IPS-18a (cell line): ENCODE measurements at regions not wholly inside any gene's neighbourhood (a gene's known extent, or its start where the extent isn't known, plus 50 kb on each side); places are given as distances from the start of the nearest gene placed in this dataset.
"Not testable (repeated sequence)": the region's sequence is repeated elsewhere in the genome, so short reads cannot be mapped to it uniquely, and the experiment has no call there.

ENCODE experiments used
- H3K27ac ChIP-seq: one replicate; pipeline ENCODE4 v1.5.1; 2013; ENCODE audit warnings: low read length
- H3K27me3 ChIP-seq: one replicate; pipeline ENCODE4 v1.6.1; 2013; ENCODE audit warnings: mild to moderate bottlenecking, low read length; ENCODE audit not compliant: control insufficient read depth, insufficient read depth
- H3K36me3 ChIP-seq: one replicate; pipeline ENCODE4 v1.6.1; 2013; ENCODE audit warnings: low read depth, low read length; ENCODE audit not compliant: control insufficient read depth
- H3K4me1 ChIP-seq: one replicate; pipeline ENCODE4 v1.6.1; 2013; ENCODE audit warnings: low read depth, low read length; ENCODE audit not compliant: control insufficient read depth
- H3K4me3 ChIP-seq: one replicate; pipeline ENCODE4 v1.5.1; 2013; ENCODE audit warnings: low read length
- H3K9ac ChIP-seq: one replicate; pipeline ENCODE4 v1.6.1; 2013; ENCODE audit warnings: mild to moderate bottlenecking, low read length, moderate library complexity
- H3K9me3 ChIP-seq: one replicate; pipeline ENCODE4 v1.6.1; 2013; ENCODE audit warnings: low read depth, low read length; ENCODE audit not compliant: control insufficient read depth

DNA sequence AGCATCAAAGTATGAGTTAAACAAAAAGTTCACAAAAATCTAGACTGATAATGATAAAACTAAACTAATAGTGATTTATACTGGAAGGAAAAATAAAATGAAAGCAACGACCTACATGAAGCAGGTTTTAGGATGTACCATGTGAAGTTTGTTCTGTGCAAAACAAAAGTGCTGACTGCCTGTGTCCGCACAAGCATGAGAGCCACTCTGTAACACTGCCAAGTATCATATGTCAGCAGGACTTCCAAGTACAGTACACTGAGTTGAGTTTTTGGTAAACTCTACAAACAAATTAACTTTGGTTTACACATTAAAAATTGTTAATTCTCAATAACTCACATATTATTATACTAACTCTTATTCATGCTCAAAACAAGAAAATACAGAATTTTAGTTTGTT is 459.0 kb downstream of the PDGFC start:
- H3K36me3 ChIP-seq = no peaks in the 10 kb centered on the region
- no peak overlapping the region for H3K9ac ChIP-seq
- no peaks in the 10 kb centered on the region for H3K9me3 ChIP-seq
- H3K27ac ChIP-seq = no peak overlapping the region
- no peaks in the 10 kb centered on the region for H3K4me1 ChIP-seq
- no peaks in the 10 kb centered on the region for H3K27me3 ChIP-seq
- no peak overlapping the region for H3K4me3 ChIP-seq

DNA sequence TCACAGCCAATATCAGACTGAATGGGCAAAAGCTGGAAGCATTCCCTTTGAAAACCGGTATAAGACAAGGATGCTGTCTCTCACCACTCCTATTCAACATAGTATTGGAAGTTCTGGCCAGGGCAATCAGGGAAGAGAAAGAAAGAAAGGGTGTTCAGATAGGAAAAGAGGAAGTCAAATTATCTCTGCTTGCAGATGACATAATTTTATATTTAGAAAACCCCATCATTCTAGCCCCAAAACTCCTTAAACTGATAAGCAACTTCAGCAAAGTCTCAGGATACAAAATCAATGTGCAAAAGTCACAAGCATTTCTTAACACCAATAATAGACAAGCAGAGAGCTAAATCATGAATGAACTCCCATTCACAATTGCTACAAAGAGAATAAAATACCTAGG is 461.7 kb downstream of the PDGFC start:
- H3K9me3 ChIP-seq, H3K36me3 ChIP-seq, H3K27me3 ChIP-seq, H3K4me1 ChIP-seq, H3K4me3 ChIP-seq, H3K9ac ChIP-seq, H3K27ac ChIP-seq: not testable (repeated sequence)

GRCh38 chr4:156505341-156505955 is 466.2 kb downstream of the PDGFC start:
- H3K27ac ChIP-seq = no peak overlapping the region

DNA sequence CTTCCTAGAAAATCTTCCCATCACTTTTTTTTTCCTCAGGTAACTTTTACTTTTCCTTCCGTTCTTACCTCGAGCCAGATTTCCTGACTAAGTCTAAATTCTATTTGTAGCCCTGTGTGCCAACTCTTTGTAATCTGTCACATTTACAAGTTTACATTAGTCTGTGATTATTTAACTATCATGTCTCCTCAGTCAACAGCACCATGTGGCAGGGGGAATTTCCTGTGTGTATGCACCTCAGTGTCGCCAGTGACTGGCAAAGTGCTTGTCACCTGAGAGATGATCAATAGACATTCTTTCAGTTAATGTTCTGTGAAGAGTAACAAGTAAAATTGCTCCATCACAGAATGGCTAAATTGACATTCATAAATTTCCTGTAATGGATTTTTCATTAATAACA is 468.5 kb downstream of the PDGFC start:
- H3K9ac ChIP-seq = no peak overlapping the region
- no peak overlapping the region for H3K4me3 ChIP-seq
- H3K4me1 ChIP-seq = peaks cover 10% of the 10 kb centered on the region
- H3K9me3 ChIP-seq = no peaks in the 10 kb centered on the region
- H3K36me3 ChIP-seq = no peaks in the 10 kb centered on the region
- H3K27ac ChIP-seq = no peak overlapping the region
- no peaks in the 10 kb centered on the region for H3K27me3 ChIP-seq

More at GRCh38 chr4:156505341-156505955, 466.2 kb downstream of the PDGFC start:
- H3K9me3 ChIP-seq = no peaks in the 10 kb centered on the region
- H3K4me3 ChIP-seq = peak overlapping the region; percentile 5
- no peak overlapping the region for H3K9ac ChIP-seq
- no peaks in the 10 kb centered on the region for H3K36me3 ChIP-seq
- peaks cover 4% of the 10 kb centered on the region for H3K4me1 ChIP-seq
- no peaks in the 10 kb centered on the region for H3K27me3 ChIP-seq

DNA sequence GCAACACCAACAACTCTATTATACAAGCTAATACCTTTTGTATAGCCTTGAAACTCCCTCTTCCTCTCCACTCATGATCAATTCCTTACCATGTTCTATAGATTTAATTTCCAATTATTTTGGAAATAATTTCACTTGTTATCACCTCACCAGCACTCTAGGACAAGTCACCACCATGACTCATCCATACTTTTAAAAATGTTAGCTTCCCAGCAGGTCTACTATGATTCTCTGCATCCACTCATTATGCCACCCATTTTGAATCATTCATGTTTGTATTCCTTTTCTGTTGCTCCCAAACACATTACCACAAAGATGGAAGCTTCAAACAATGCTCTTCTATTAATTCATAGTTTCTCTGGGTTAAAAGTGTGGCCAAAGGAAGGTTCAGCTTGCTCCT is 469.6 kb downstream of the PDGFC start:
- Histone ChIP-seq H3K27ac (no peak overlapping the region), H3K27me3 (no peaks in the 10 kb centered on the region), H3K4me3 (no peak overlapping the region), H3K9me3 (no peaks in the 10 kb centered on the region), H3K9ac (no peak overlapping the region), H3K4me1 (peaks cover 10% of the 10 kb centered on the region), H3K36me3 (no peaks in the 10 kb centered on the region)

- no peaks in the 10 kb centered on the region for H3K36me3 ChIP-seq
- no peak overlapping the region for H3K27ac ChIP-seq
- no peak overlapping the region for H3K9ac ChIP-seq
- no peaks in the 10 kb centered on the region for H3K9me3 ChIP-seq
- no peaks in the 10 kb centered on the region for H3K27me3 ChIP-seq
- H3K4me3 ChIP-seq = no peak overlapping the region
- peaks cover 6% of the 10 kb centered on the region for H3K4me1 ChIP-seq
These were observed 471.9 kb downstream of the PDGFC start for GRCh38 chr4:156499684-156500083.

- Histone ChIP-seq H3K9ac (no peak overlapping the region), H3K36me3 (no peaks in the 10 kb centered on the region), H3K4me1 (peaks cover 6% of the 10 kb centered on the region), H3K4me3 (no peak overlapping the region), H3K27ac (no peak overlapping the region), H3K9me3 (no peaks in the 10 kb centered on the region), H3K27me3 (no peaks in the 10 kb centered on the region)
These were observed 474.1 kb downstream of the PDGFC start for GRCh38 chr4:156497486-156497885.

DNA sequence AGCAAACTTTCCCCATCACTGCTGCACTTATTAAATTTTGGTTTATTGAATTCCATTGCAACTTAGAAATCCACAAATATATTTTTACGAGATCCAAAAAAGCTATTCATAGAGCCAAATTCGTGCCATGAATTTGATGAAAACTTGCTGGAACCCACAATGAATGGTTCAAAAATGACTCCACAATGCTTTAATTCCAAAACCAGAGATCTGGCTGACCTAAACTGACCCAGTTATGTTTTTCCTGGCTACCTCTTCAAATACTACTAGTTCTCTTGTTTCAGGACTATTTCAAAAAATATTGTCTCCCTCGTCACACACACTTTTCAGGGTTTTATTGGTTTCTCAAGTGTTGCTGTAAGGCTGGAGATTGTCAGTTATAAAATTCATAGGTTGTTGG is 474.8 kb downstream of the PDGFC start:
- H3K36me3 ChIP-seq = no peaks in the 10 kb centered on the region
- H3K27ac ChIP-seq = no peak overlapping the region

DNA sequence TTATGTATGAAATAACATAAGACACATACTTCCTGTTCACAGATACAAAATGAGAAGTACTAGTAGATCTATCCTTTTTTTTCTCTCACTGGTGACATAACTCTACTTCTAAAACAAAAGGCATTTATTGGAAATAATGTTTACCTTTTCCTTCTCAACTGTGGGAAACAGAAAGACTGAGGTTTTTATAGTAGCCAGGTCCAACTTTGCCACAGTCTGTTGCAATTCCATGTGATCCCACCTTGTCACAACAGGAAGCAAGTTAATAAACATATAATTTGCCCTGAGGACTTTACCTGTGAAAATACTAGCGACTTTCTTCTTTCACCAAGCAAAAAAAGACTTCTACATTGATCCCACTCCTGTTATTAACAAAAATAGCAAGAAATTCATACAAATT is 475.8 kb downstream of the PDGFC start:
- peaks cover 6% of the 10 kb centered on the region for H3K4me1 ChIP-seq
- no peak overlapping the region for H3K4me3 ChIP-seq
- H3K36me3 ChIP-seq = no peaks in the 10 kb centered on the region
- H3K9ac ChIP-seq = no peak overlapping the region
- no peaks in the 10 kb centered on the region for H3K27me3 ChIP-seq
- no peak overlapping the region for H3K27ac ChIP-seq
- no peaks in the 10 kb centered on the region for H3K9me3 ChIP-seq

More for the DNA sequence above, 474.8 kb downstream of the PDGFC start:
- no peaks in the 10 kb centered on the region for H3K27me3 ChIP-seq
- peaks cover 6% of the 10 kb centered on the region for H3K4me1 ChIP-seq
- no peaks in the 10 kb centered on the region for H3K9me3 ChIP-seq
- H3K4me3 ChIP-seq = no peak overlapping the region
- no peak overlapping the region for H3K9ac ChIP-seq

DNA sequence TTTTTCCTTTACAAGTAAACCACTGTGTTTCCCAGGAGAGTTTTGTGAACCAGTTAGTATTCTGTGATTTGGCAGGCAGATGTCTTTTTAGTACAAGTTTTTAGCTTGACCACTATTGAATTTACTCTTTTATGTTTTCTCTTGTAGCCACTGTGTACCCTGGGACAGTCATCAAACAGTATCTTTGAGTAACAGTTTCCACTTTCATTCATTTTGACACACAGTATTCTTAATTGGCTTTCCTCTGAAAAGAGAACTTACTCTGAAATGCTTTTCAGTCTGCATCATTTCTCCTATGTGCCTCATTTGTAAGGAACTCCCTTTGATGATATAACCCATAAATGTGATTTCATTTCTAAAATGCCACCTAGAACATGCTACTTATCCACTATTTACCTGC is 476.5 kb downstream of the PDGFC start:
- peaks cover 3% of the 10 kb centered on the region for H3K4me1 ChIP-seq
- no peak overlapping the region for H3K4me3 ChIP-seq
- no peak overlapping the region for H3K27ac ChIP-seq
- no peaks in the 10 kb centered on the region for H3K36me3 ChIP-seq
- H3K9me3 ChIP-seq = no peaks in the 10 kb centered on the region
- H3K27me3 ChIP-seq = no peaks in the 10 kb centered on the region
- no peak overlapping the region for H3K9ac ChIP-seq

GRCh38 chr4:156493858-156494257 is 477.7 kb downstream of the PDGFC start:
- no peaks in the 10 kb centered on the region for H3K9me3 ChIP-seq
- H3K36me3 ChIP-seq = no peaks in the 10 kb centered on the region
- H3K4me3 ChIP-seq = no peak overlapping the region
- H3K4me1 ChIP-seq = no peaks in the 10 kb centered on the region
- no peak overlapping the region for H3K9ac ChIP-seq
- H3K27me3 ChIP-seq = no peaks in the 10 kb centered on the region
- no peak overlapping the region for H3K27ac ChIP-seq

DNA sequence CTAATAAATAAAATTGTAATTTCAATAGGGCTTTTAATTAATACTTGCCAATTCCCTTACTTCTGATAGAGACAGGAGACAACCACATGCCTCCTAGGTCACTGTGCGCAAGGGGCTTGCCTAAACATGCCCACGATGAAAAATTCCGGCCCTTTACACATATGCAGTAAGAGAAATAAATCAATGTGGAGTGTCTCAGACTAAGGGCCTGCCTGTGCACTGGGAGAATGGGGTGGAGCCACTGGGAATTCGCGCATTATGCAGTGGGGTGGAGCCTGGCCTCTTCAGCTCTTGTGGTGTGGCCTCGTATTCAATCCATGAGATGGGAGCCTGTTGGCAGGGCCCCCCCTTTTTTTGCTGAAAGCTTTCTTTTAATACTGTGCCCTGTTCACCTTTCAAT is 484.5 kb downstream of the PDGFC start:
- Histone ChIP-seq H3K4me3 (no peak overlapping the region), H3K27ac (no peak overlapping the region), H3K36me3 (no peaks in the 10 kb centered on the region), H3K27me3 (no peaks in the 10 kb centered on the region), H3K4me1 (no peaks in the 10 kb centered on the region), H3K9ac (no peak overlapping the region), H3K9me3 (no peaks in the 10 kb centered on the region)
